OCI-LY7 (cell line): ENCODE measurements at regions not wholly inside any gene's neighbourhood (a gene's known extent, or its start where the extent isn't known, plus 50 kb on each side); places are given as distances from the start of the nearest gene placed in this dataset.

Experiments
- BruUV-seq: library from RNA; stranded (reverse); fragments of 400-500 nt; replicated peaks from 2 replicates; lab custom pipeline; 2021; lab: Mats Ljungman, UMichigan
- CTCF ChIA-PET: fragments of 300-600 bp; sonication (Branson Sonifier 250); formaldehyde crosslinking; loops from one replicate; lab custom pipeline; 2022; ENCODE audit warnings: antibody characterized with exemption; ENCODE audit not compliant: unreplicated experiment; lab: Charles Lee
- POLR2A ChIA-PET: fragments of 300-600 bp; sonication (Branson Sonifier 250); formaldehyde crosslinking; loops from one replicate; lab custom pipeline; 2022; ENCODE audit warnings: antibody characterized with exemption; lab: Charles Lee
- DNase-seq: peaks from one replicate; pipeline ENCODE4 v3.0.0-alpha.2; 2015; ENCODE audit warnings: low spot score
- H2AFZ ChIP-seq: fragments of 200-600 bp; sonication (generic), shearing (Covaris generic); 2 replicates; pipeline ENCODE4 v1.6.1; 2014; ENCODE audit warnings: mild to moderate bottlenecking, antibody characterized with exemption, low read length, moderate library complexity
- H3K27ac ChIP-seq: fragments of 200-600 bp; sonication (generic); 2 replicates; pipeline ENCODE4 v1.5.1; 2014; ENCODE audit warnings: mixed run types, low read depth, mild to moderate bottlenecking, moderate library complexity, low read length, inconsistent platforms; ENCODE audit not compliant: poor library complexity, severe bottlenecking
- H3K36me3 ChIP-seq: fragments of 200-600 bp; sonication (generic); 2 replicates; pipeline ENCODE4 v1.6.1; 2014; ENCODE audit warnings: mild to moderate bottlenecking, antibody characterized with exemption, low read length, moderate library complexity, mixed read lengths; ENCODE audit not compliant: insufficient read depth
- H3K4me1 ChIP-seq: fragments of 200-600 bp; sonication (generic); 2 replicates; pipeline ENCODE4 v1.5.1; 2014; ENCODE audit warnings: mild to moderate bottlenecking, low read length; ENCODE audit not compliant: insufficient read depth, poor library complexity, severe bottlenecking
- H3K4me2 ChIP-seq: fragments of 200-600 bp; sonication (generic); 2 replicates; pipeline ENCODE4 v1.6.1; 2014; ENCODE audit warnings: mild to moderate bottlenecking, low read length
- H3K4me3 ChIP-seq: fragments of 200-600 bp; sonication (generic); 2 replicates; pipeline ENCODE4 v1.5.1; 2014; ENCODE audit warnings: mild to moderate bottlenecking, low read depth, low read length; ENCODE audit not compliant: poor library complexity, severe bottlenecking
- H3K79me2 ChIP-seq: fragments of 200-600 bp; sonication (generic); 2 replicates; pipeline ENCODE4 v1.6.1; 2016; ENCODE audit warnings: low read depth, mild to moderate bottlenecking, low read length, moderate library complexity, mixed read lengths; ENCODE audit not compliant: insufficient read depth
- H3K9me2 ChIP-seq: fragments of 200-600 bp; sonication (generic); 2 replicates; pipeline ENCODE4 v1.6.1; 2016; ENCODE audit warnings: mild to moderate bottlenecking, low read length, mixed read lengths; ENCODE audit not compliant: insufficient read depth
- H3K9me3 ChIP-seq: fragments of 200-600 bp; sonication (generic); 2 replicates; pipeline ENCODE4 v1.6.1; 2014; ENCODE audit warnings: mild to moderate bottlenecking, mixed run types, low read length, mixed read lengths
- H4K20me1 ChIP-seq: fragments of 200-600 bp; sonication (generic); 2 replicates; pipeline ENCODE4 v1.6.1; 2014; ENCODE audit warnings: mild to moderate bottlenecking, antibody characterized with exemption, low read length, moderate library complexity, mixed read lengths; ENCODE audit not compliant: insufficient read depth
- CTCF ChIP-seq: fragments of 200-600 bp; sonication (generic); conservative IDR thresholded peaks from 2 replicates; pipeline ENCODE4 v1.5.1; 2014; ENCODE audit warnings: mild to moderate bottlenecking, antibody characterized with exemption, low read length, moderate library complexity, mixed read lengths
- EZH2phosphoT487 ChIP-seq: fragments of 200-600 bp; sonication (generic); IDR thresholded peaks from 2 replicates; pipeline ENCODE4 v1.6.1; 2018; ENCODE audit warnings: low read depth, borderline replicate concordance, mild to moderate bottlenecking, mixed run types, antibody characterized with exemption, low read length, moderate library complexity, mixed read lengths
- intact Hi-C: fragments of 100-400 bp; cut with micrococcal nuclease; formaldehyde crosslinking; loops from one replicate; pipeline ENCODE4 v1.10.0; 2022; ENCODE audit not compliant: unreplicated experiment

- Histone ChIP-seq H3K36me3 (no peaks in the 10 kb centered on the region), H3K9me2 (no peaks in the 10 kb centered on the region), H3K79me2 (no peaks in the 10 kb centered on the region), H4K20me1 (no peaks in the 10 kb centered on the region), H3K9me3 (no peaks in the 10 kb centered on the region), H2AFZ (no peak overlapping the region), H3K4me2 (no peak overlapping the region), H3K4me1 (no peaks in the 10 kb centered on the region), H3K27ac (no peak overlapping the region), H3K4me3 (no peak overlapping the region)
- DNase-seq = no peak
- CTCF ChIA-PET = no interaction called here
- TF ChIP-seq EZH2phosphoT487 = no peak
- no peak for TF ChIP-seq CTCF
- no TSS peak for BruUV-seq
- intact Hi-C loops = no loop called here
- POLR2A ChIA-PET = interaction anchor here (0.7 kb wide), 1 partner anchor 18 kb away, joined by 11 read pairs; no protein-coding TSS in a partner anchor
Observed at GRCh38 chr7:139159900-139160675, 50.6 kb upstream of the ZC3HAV1 start.

GRCh38 chr7:139168479-139168878, 59.0 kb upstream of the ZC3HAV1 start:
- Histone ChIP-seq H3K4me1 (no peaks in the 10 kb centered on the region), H3K27ac (no peak overlapping the region), H3K4me3 (no peak overlapping the region), H3K36me3 (no peaks in the 10 kb centered on the region), H3K9me2 (no peaks in the 10 kb centered on the region), H3K9me3 (no peaks in the 10 kb centered on the region), H4K20me1 (no peaks in the 10 kb centered on the region), H3K79me2 (no peaks in the 10 kb centered on the region), H2AFZ (no peak overlapping the region), H3K4me2 (no peak overlapping the region)
- intact Hi-C loops = no loop called here
- no TSS peak for BruUV-seq
- ChIA-PET CTCF (no interaction called here), POLR2A (interaction anchor here (0.7 to 1.4 kb wide), 6 partner anchors 8 to 1406 kb away, joined by 3 to 6 read pairs (median 4); no protein-coding TSS in a partner anchor)
- TF ChIP-seq EZH2phosphoT487 = no peak
- TF ChIP-seq CTCF = no peak
- no peak for DNase-seq

DNA sequence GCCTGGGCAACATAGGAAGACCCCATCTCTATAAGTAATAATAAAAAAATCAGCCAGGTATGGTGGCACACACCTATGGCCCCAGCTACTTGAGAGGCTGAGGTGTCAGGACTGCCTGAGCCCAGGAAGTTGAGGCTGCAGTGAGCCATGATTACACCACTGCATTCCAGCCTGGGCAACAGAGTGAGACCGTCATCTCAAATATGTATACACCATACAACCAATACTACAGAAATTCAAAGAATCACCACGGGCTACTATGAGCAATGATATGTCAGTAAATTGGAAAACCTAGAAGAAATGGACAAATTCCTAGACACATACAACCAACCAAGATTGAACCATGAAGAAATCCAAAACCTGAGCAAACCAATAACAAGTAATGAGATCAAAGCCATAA, 60.3 kb upstream of the ZC3HAV1 start:
- Histone ChIP-seq H3K4me1 (no peaks in the 10 kb centered on the region), H3K9me3 (no peaks in the 10 kb centered on the region), H3K4me2 (no peak overlapping the region), H3K27ac (no peak overlapping the region), H2AFZ (no peak overlapping the region), H3K36me3 (no peaks in the 10 kb centered on the region), H4K20me1 (no peaks in the 10 kb centered on the region), H3K79me2 (no peaks in the 10 kb centered on the region), H3K4me3 (no peak overlapping the region), H3K9me2 (no peaks in the 10 kb centered on the region)
- BruUV-seq = no TSS peak
- DNase-seq = no peak
- no peak for TF ChIP-seq EZH2phosphoT487
- TF ChIP-seq CTCF = no peak
- POLR2A ChIA-PET = interaction anchor here (0.6 to 0.7 kb wide), 2 partner anchors 17 to 41 kb away, joined by 3 read pairs; no protein-coding TSS in a partner anchor
- intact Hi-C loops = no loop called here
- CTCF ChIA-PET = no interaction called here
